ENCODE measurements at regions not wholly inside any gene's neighbourhood (a gene's known extent, or its start where the extent isn't known, plus 50 kb on each side); places are given as distances from the start of the nearest gene placed in this dataset.
"Not testable (repeated sequence)": the region's sequence is repeated elsewhere in the genome, so short reads cannot be mapped to it uniquely, and the experiment has no call there.

GRCh38 chr6:62819640-62820039 is 391.6 kb upstream of the FKBP1C start:
- no peak for TF ChIP-seq CTCF (IDR thresholded peaks at IDR 0.05; ENCODE audit: control insufficient read depth, extremely low read depth, insufficient read depth)
- no peak for DNase-seq (ENCODE audit: low read depth)

GRCh38 chr6:62808565-62809293 is 402.5 kb upstream of the FKBP1C start:
- H3K4me3 ChIP-seq (ENCODE audit: low read depth, low read length): no peak overlapping the region
- DNase-seq (ENCODE audit: low read depth): no peak
- TF ChIP-seq CTCF (IDR thresholded peaks at IDR 0.05; ENCODE audit: control insufficient read depth, extremely low read depth, insufficient read depth): no peak

More at GRCh38 chr6:62819640-62820039, 391.6 kb upstream of the FKBP1C start:
- no peak overlapping the region for H3K4me3 ChIP-seq (ENCODE audit: low read depth, low read length)

GRCh38 chr6:62805431-62805830 is 405.8 kb upstream of the FKBP1C start:
- no peak overlapping the region for H3K4me3 ChIP-seq (ENCODE audit: low read depth, low read length)
- peak; percentile 33 for DNase-seq (ENCODE audit: low read depth)
- no peak for TF ChIP-seq CTCF (IDR thresholded peaks at IDR 0.05; ENCODE audit: control insufficient read depth, extremely low read depth, insufficient read depth)

GRCh38 chr6:62803094-62803493 is 408.2 kb upstream of the FKBP1C start:
- H3K4me3 ChIP-seq (ENCODE audit: low read depth, low read length): no peak overlapping the region
- TF ChIP-seq CTCF (IDR thresholded peaks at IDR 0.05; ENCODE audit: control insufficient read depth, extremely low read depth, insufficient read depth): no peak
- no peak for DNase-seq (ENCODE audit: low read depth)

GRCh38 chr6:62797190-62797589 is 414.1 kb upstream of the FKBP1C start:
- no peak for DNase-seq (ENCODE audit: low read depth)
- H3K4me3 ChIP-seq (ENCODE audit: low read depth, low read length): no peak overlapping the region
- no peak for TF ChIP-seq CTCF (IDR thresholded peaks at IDR 0.05; ENCODE audit: control insufficient read depth, extremely low read depth, insufficient read depth)

GRCh38 chr6:62775427-62776022 is 435.7 kb upstream of the FKBP1C start:
- no peak overlapping the region for H3K4me3 ChIP-seq (ENCODE audit: low read depth, low read length)
- DNase-seq (ENCODE audit: low read depth): peak; percentile 34
- peak; percentile 50 for TF ChIP-seq CTCF (IDR thresholded peaks at IDR 0.05; ENCODE audit: control insufficient read depth, extremely low read depth, insufficient read depth)

- not testable (repeated sequence) for DNase-seq (ENCODE audit: low read depth); H3K4me3 ChIP-seq (ENCODE audit: low read depth, low read length)
These were observed 445.1 kb upstream of the FKBP1C start for GRCh38 chr6:62766174-62766573.
